Naive thymus-derived CD8-positive, alpha-beta T cell (primary cell): ENCODE measurements at regions not wholly inside any gene's neighbourhood (a gene's known extent, or its start where the extent isn't known, plus 50 kb on each side); places are given as distances from the start of the nearest gene placed in this dataset.

Source experiments
- ATAC-seq, 2 donors: fragments of 150-1000 bp; cut with Tn5 transposase in 1 of 2; sonication (Bioruptor Pico), chemical (Tn5 transposase) in 1 of 2; 1 replicate in 1 of 2; 2 replicates in 1 of 2; pipeline ENCODE4 v1.10.0; 2021; ENCODE audit warnings: mild to moderate bottlenecking in 2 of 2, moderate library complexity in 2 of 2
- POLR2A ChIA-PET: fragments of 350-600 bp; sonication (Branson Sonifier 250); formaldehyde crosslinking; loops from one replicate; lab custom pipeline; 2021; ENCODE audit warnings: antibody characterized with exemption; lab: Charles Lee
- DNase-seq, 10 donors: peaks; one replicate each; pipeline versions ENCODE4 v3.0.0 to v3.0.0-alpha.2; 2020 to 2022
- H3K27ac Mint-ChIP-seq, 10 donors: one replicate each; pipeline ENCODE4 v1.8.0; 2020 to 2022; ENCODE audit warnings: mild to moderate bottlenecking in 10 of 10, mixed read lengths in 10 of 10, moderate library complexity in 4 of 10, inconsistent platforms in 1 of 10
- H3K27me3 Mint-ChIP-seq, 5 donors: one replicate each; pipeline ENCODE4 v1.8.0; 2021 to 2022; ENCODE audit warnings: mixed read lengths in 5 of 5
- H3K36me3 Mint-ChIP-seq, 3 donors: one replicate each; pipeline ENCODE4 v1.8.0; 2020 to 2022; ENCODE audit warnings: mixed read lengths in 3 of 3, mild to moderate bottlenecking in 2 of 3, inconsistent platforms in 1 of 3
- H3K4me1 Mint-ChIP-seq, 4 donors: one replicate each; pipeline ENCODE4 v1.8.0; 2021 to 2022; ENCODE audit warnings: mixed read lengths in 4 of 4
- H3K4me3 Mint-ChIP-seq, 10 donors: one replicate each; pipeline ENCODE4 v1.8.0; 2020 to 2022; ENCODE audit warnings: mild to moderate bottlenecking in 10 of 10, mixed read lengths in 10 of 10, moderate library complexity in 6 of 10, inconsistent platforms in 1 of 10
- H3K9me3 Mint-ChIP-seq, 9 donors: one replicate each; pipeline ENCODE4 v1.8.0; 2020 to 2022; ENCODE audit warnings: mixed read lengths in 9 of 9, mild to moderate bottlenecking in 3 of 9, inconsistent platforms in 1 of 9, moderate library complexity in 1 of 9

DNA sequence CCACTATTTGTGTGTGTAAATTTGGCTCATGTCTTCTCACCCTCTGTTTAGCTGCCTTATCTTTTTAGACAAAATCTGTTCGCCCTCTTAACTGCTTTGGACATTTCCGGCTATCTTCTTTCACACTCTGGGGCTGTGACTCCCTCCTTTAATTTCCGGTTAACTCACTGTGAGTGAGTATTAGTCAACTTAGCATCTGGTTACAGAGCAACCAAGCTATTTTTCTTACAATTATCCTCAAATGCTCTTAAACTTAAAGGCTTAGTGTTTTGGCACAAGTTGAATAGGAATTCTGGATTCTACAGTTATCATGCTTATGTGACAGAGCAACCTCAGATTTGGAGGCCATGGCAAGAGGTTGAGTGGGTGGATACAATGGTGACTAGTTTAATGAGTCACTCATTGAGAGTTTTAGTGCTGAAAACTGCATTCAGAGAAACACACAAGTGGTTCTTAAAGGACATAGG lies 177.6 kb upstream of the SEMA3A start:
- DNase-seq (no peak), ATAC-seq (no peak)
- no peaks in the 10 kb centered on the region for H3K27me3 Mint-ChIP-seq
- no peak overlapping the region for H3K27ac Mint-ChIP-seq
- peaks cover 0 to 6% (median 0%) of the 10 kb centered on the region in 9 donors for H3K9me3 Mint-ChIP-seq
- no peak overlapping the region for H3K4me3 Mint-ChIP-seq
- no peaks in the 10 kb centered on the region for H3K4me1 Mint-ChIP-seq
- no peaks in the 10 kb centered on the region for H3K36me3 Mint-ChIP-seq
- POLR2A ChIA-PET = no interaction called here

- Mint-ChIP-seq H3K4me3 (no peak overlapping the region), H3K9me3 (no peaks in the 10 kb centered on the region), H3K4me1 (no peaks in the 10 kb centered on the region), H3K27ac (no peak overlapping the region), H3K27me3 (no peaks in the 10 kb centered on the region), H3K36me3 (no peaks in the 10 kb centered on the region)
- no peak for DNase-seq
- POLR2A ChIA-PET = no interaction called here
- ATAC-seq = no peak
Observed at GRCh38 chr7:84370114-84370513, 175.5 kb upstream of the SEMA3A start.

GRCh38 chr7:84368122-84368521 lies 173.5 kb upstream of the SEMA3A start:
- ATAC-seq = no peak

DNA sequence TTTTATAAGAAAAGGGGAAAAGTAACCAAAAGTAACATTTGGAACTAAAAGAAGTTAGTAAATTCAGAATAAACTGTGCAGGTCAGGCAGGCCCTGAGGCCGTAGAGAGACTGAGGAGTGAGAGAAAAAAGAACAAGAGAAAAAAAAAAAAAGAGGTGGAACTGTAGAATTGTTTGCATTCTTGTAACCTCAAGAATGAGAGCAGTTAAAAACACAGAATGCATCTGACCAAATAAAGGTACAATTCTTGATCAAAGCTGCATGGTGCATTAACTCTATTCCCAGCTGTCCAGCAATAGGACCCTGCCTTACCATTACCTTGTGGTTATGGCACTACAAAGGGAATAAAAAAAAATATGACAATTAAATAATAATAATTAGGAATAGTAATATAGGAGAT lies 170.1 kb upstream of the SEMA3A start:
- ATAC-seq (no peak), DNase-seq (no peak)
- Mint-ChIP-seq H3K27ac (no peak overlapping the region), H3K4me3 (no peak overlapping the region), H3K27me3 (peaks cover 0 to 10% (median 0%) of the 10 kb centered on the region in 5 donors), H3K9me3 (peaks cover 0 to 5% (median 0%) of the 10 kb centered on the region in 9 donors), H3K4me1 (no peaks in the 10 kb centered on the region), H3K36me3 (no peaks in the 10 kb centered on the region)
- POLR2A ChIA-PET = no interaction called here

More at GRCh38 chr7:84368122-84368521, 173.5 kb upstream of the SEMA3A start:
- POLR2A ChIA-PET = no interaction called here
- Mint-ChIP-seq H3K9me3 (no peaks in the 10 kb centered on the region), H3K27me3 (no peaks in the 10 kb centered on the region), H3K4me1 (no peaks in the 10 kb centered on the region), H3K27ac (no peak overlapping the region), H3K36me3 (no peaks in the 10 kb centered on the region), H3K4me3 (no peak overlapping the region)
- no peak for DNase-seq

GRCh38 chr7:84363741-84364140 lies 169.2 kb upstream of the SEMA3A start:
- no peaks in the 10 kb centered on the region for H3K4me1 Mint-ChIP-seq
- DNase-seq (no peak), ATAC-seq (no peak)
- peaks cover 0 to 5% (median 0%) of the 10 kb centered on the region in 9 donors for H3K9me3 Mint-ChIP-seq
- POLR2A ChIA-PET = no interaction called here
- H3K36me3 Mint-ChIP-seq = peaks cover 0 to 1% (median 0%) of the 10 kb centered on the region in 3 donors
- no peak overlapping the region for H3K4me3 Mint-ChIP-seq
- H3K27me3 Mint-ChIP-seq = peaks cover 0 to 12% (median 0%) of the 10 kb centered on the region in 5 donors
- H3K27ac Mint-ChIP-seq = no peak overlapping the region

DNA sequence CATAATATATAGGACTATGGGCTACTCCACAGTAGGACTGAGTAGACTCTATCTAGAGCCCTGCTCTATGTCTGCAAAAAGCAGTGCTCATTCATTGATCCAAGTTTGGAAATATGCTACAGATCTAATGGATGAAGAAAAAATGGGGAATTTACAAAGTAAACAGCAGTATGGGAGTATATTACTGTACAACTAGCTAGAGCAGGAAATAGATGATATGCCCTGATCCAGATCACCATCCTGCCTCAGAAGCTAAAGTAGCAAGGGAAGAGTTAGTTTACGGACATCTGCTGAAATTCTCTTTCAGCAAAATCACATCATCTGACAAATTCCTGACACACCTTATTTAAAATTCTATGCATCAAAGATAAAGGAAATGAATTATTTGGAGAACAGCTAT lies 168.2 kb upstream of the SEMA3A start:
- POLR2A ChIA-PET = no interaction called here
- peaks cover 0 to 12% (median under 1%) of the 10 kb centered on the region in 5 donors for H3K27me3 Mint-ChIP-seq
- H3K27ac Mint-ChIP-seq = no peak overlapping the region
- peaks cover 0 to 7% (median 0%) of the 10 kb centered on the region in 9 donors for H3K9me3 Mint-ChIP-seq
- no peaks in the 10 kb centered on the region for H3K4me1 Mint-ChIP-seq
- DNase-seq (no peak), ATAC-seq (no peak)
- peaks cover 0 to 2% (median 0%) of the 10 kb centered on the region in 3 donors for H3K36me3 Mint-ChIP-seq
- no peak overlapping the region for H3K4me3 Mint-ChIP-seq

DNA sequence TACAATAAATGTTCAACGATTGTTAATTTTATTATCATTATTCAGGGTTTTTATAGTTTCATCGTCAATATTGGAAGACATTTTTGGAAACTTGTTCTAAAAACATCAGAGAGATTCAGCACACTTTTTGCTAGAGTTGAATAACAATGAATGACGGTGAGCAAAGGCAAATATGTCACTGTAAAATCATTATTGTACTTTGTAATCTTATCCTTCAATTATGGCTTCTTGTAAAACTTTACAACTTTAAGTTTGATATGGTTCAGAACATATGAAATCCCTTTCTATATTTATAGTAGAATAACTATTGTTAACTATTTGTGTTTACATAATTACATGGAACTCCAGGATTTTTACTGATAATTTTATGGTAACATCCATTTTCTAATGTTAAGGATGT lies 167.8 kb upstream of the SEMA3A start:
- Mint-ChIP-seq H3K9me3 (peaks cover 0 to 9% (median 0%) of the 10 kb centered on the region in 9 donors), H3K27ac (no peak overlapping the region), H3K36me3 (peaks cover 0 to 2% (median 0%) of the 10 kb centered on the region in 3 donors), H3K27me3 (peaks cover 0 to 12% (median 2%) of the 10 kb centered on the region in 5 donors), H3K4me3 (no peak overlapping the region), H3K4me1 (no peaks in the 10 kb centered on the region)
- ATAC-seq = no peak
- POLR2A ChIA-PET = no interaction called here
- DNase-seq = no peak

DNA sequence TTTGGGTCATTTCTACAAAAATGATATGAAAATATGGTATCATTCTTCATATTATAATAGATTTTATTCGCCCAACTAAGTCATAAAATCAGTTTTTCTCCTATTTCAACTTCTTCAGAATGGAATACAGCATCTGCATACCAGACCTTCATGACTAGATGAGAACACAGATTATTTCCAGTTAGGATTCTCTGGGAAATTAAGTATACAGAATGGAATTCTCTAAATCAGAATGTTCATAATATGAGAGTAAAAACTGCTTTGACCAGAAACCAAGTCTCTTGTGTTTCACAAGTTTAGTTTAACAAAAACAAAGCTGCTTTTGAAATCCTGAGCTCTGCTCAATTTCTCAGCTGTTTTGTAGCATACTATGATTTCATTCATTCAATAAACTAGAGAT lies 160.3 kb upstream of the SEMA3A start:
- no peaks in the 10 kb centered on the region for H3K4me1 Mint-ChIP-seq
- ATAC-seq = no peak
- H3K27me3 Mint-ChIP-seq = peaks cover 0 to 3% (median 0%) of the 10 kb centered on the region in 5 donors
- no peak overlapping the region for H3K4me3 Mint-ChIP-seq
- POLR2A ChIA-PET = no interaction called here
- no peak overlapping the region for H3K27ac Mint-ChIP-seq
- peaks cover 0 to 4% (median 0%) of the 10 kb centered on the region in 9 donors for H3K9me3 Mint-ChIP-seq
- H3K36me3 Mint-ChIP-seq = peaks cover 0 to 2% (median 0%) of the 10 kb centered on the region in 3 donors
- no peak for DNase-seq

- POLR2A ChIA-PET = no interaction called here
- no peak overlapping the region for H3K4me3 Mint-ChIP-seq
- no peak overlapping the region for H3K27ac Mint-ChIP-seq
- H3K4me1 Mint-ChIP-seq = no peaks in the 10 kb centered on the region
- H3K27me3 Mint-ChIP-seq = peaks cover 0 to 2% (median 0%) of the 10 kb centered on the region in 5 donors
- no peak for DNase-seq
- no peak for ATAC-seq
- peaks cover 0 to 2% (median 0%) of the 10 kb centered on the region in 3 donors for H3K36me3 Mint-ChIP-seq
- H3K9me3 Mint-ChIP-seq = peaks cover 0 to 6% (median 0%) of the 10 kb centered on the region in 9 donors
Observed at GRCh38 chr7:84354030-84354429, 159.4 kb upstream of the SEMA3A start.

GRCh38 chr7:84339306-84339705 lies 144.7 kb upstream of the SEMA3A start:
- POLR2A ChIA-PET = no interaction called here
- no peak for ATAC-seq
- Mint-ChIP-seq H3K27me3 (peaks cover 0 to 6% (median 0%) of the 10 kb centered on the region in 5 donors), H3K36me3 (no peaks in the 10 kb centered on the region), H3K9me3 (peaks cover 0 to 2% (median 0%) of the 10 kb centered on the region in 9 donors), H3K4me1 (no peaks in the 10 kb centered on the region), H3K4me3 (no peak overlapping the region), H3K27ac (no peak overlapping the region)
- DNase-seq = no peak

DNA sequence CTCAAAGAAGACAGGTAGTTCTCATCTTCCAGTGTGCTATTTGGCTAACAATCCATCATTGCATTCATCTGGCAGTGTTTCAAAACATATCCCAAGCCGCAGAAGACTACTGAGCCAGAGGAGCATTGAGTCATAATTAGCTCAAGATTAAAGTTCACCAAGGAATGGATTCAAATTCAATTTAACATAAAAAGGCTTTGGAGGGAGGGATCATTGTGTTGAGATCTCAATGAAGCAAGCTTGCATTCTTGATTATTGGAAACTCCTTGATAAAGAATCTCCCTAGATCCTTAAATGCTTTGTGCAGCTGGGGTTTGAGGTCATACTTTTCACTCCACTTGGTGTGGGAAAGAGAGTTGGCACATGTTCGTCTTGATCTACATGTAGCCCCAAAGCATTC lies 142.8 kb upstream of the SEMA3A start:
- ATAC-seq = no peak
- Mint-ChIP-seq H3K9me3 (peaks cover 0 to 4% (median 0%) of the 10 kb centered on the region in 9 donors), H3K4me3 (no peak overlapping the region), H3K27me3 (peaks cover 0 to 7% (median 0%) of the 10 kb centered on the region in 5 donors), H3K36me3 (no peaks in the 10 kb centered on the region), H3K27ac (peak overlapping the region in 1 of 10 donors; percentile 35), H3K4me1 (no peaks in the 10 kb centered on the region)
- POLR2A ChIA-PET = no interaction called here
- no peak for DNase-seq

DNA sequence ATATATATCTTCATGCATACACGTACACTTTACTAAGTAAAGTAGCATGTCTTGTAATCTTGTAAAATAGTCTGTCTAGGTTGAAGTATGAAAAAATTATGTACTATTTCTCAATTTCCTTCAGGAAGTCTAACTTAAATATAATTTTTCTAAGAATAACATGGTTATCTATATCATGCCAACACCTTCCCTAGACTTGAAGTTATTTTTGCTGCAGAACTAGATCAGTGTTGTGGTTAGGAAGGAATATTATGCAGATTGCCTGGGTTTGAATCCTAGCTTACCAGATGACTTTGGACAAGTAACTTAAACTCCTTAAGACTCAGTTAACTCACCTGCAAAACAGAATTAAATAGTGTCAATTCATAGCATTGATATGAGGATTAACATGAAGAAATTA lies 142.2 kb upstream of the SEMA3A start:
- no peak overlapping the region for H3K27ac Mint-ChIP-seq
- H3K9me3 Mint-ChIP-seq = peaks cover 0 to 4% (median 0%) of the 10 kb centered on the region in 9 donors
- DNase-seq = no peak
- H3K27me3 Mint-ChIP-seq = peaks cover 0 to 7% (median 0%) of the 10 kb centered on the region in 5 donors
- no peaks in the 10 kb centered on the region for H3K36me3 Mint-ChIP-seq
- POLR2A ChIA-PET = no interaction called here
- H3K4me1 Mint-ChIP-seq = no peaks in the 10 kb centered on the region
- no peak for ATAC-seq
- H3K4me3 Mint-ChIP-seq = no peak overlapping the region

DNA sequence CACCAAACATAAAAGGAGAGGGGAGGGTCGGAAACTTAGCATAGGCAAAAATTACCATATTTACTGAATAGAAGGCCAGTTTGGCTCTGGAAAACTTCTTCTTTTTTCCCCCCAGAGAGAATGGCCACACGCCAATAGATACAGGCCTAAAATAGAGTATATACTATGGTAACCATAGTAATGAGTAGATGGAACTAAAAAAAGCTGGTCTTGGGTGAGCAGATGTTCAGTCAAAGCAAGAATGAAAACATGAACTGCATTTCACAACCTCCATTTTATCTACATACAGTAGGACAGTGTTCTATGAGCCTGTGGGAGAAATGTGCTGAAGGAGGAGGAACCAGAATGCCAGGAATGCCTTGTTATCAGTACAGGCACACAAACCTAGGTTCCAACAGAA lies 141.7 kb upstream of the SEMA3A start:
- Mint-ChIP-seq H3K4me3 (no peak overlapping the region), H3K27ac (no peak overlapping the region), H3K4me1 (no peaks in the 10 kb centered on the region), H3K27me3 (peaks cover 0 to 7% (median 2%) of the 10 kb centered on the region in 5 donors), H3K9me3 (peaks cover 0 to 4% (median 0%) of the 10 kb centered on the region in 9 donors), H3K36me3 (no peaks in the 10 kb centered on the region)
- POLR2A ChIA-PET = no interaction called here
- ATAC-seq = no peak
- DNase-seq = no peak

- DNase-seq (no peak), ATAC-seq (no peak)
- no peaks in the 10 kb centered on the region for H3K4me1 Mint-ChIP-seq
- no peaks in the 10 kb centered on the region for H3K36me3 Mint-ChIP-seq
- no peak overlapping the region for H3K27ac Mint-ChIP-seq
- POLR2A ChIA-PET = no interaction called here
- H3K4me3 Mint-ChIP-seq = no peak overlapping the region
- H3K9me3 Mint-ChIP-seq = peaks cover 0 to 4% (median 0%) of the 10 kb centered on the region in 9 donors
- peaks cover 0 to 7% (median 2%) of the 10 kb centered on the region in 5 donors for H3K27me3 Mint-ChIP-seq
Observed at GRCh38 chr7:84331616-84332015, 137.0 kb upstream of the SEMA3A start.
